Liver (tissue), 3 donors: ENCODE measurements at regions not wholly inside any gene's neighbourhood (a gene's known extent, or its start where the extent isn't known, plus 50 kb on each side); places are given as distances from the start of the nearest gene placed in this dataset.

Source experiments
- CTCF ChIP-seq: fragments of 150-350 bp; IDR thresholded peaks from 2 replicates; pipeline ENCODE4 v1.5.1; 2017; ENCODE audit warnings: improper control_type of control experiment, low read depth, low read length; ENCODE audit not compliant: missing input control
- SP1 ChIP-seq: IDR thresholded peaks from 2 replicates; pipeline ENCODE4 v1.6.1; 2018; ENCODE audit warnings: antibody characterized with exemption, mild to moderate bottlenecking
- donor health status: healthy.
- donor health status: healthy.

- TF ChIP-seq CTCF (no peak), SP1 (no peak)
Observed at GRCh38 chr4:1519787-1520661, 113.8 kb upstream of the NKX1-1 start.
